ENCODE measurements at regions not wholly inside any gene's neighbourhood (a gene's known extent, or its start where the extent isn't known, plus 50 kb on each side); places are given as distances from the start of the nearest gene placed in this dataset.
"Not testable (repeated sequence)": the region's sequence is repeated elsewhere in the genome, so short reads cannot be mapped to it uniquely, and the experiment has no call there.

GRCh38 chr5:98179791-98180755 lies 593.4 kb upstream of the RGMB start:
- H3K36me3 ChIP-seq = no peaks in the 10 kb centered on the region
- no peak overlapping the region for H3K4me3 ChIP-seq
- ATAC-seq (no peak), DNase-seq (no peak)
- in situ Hi-C loops (cut with MboI; ENCODE audit: low sequenced_read_pairs in 4 of 4) = no loop called here
- H3K27ac ChIP-seq = no peak overlapping the region
- H3K27me3 ChIP-seq = no peaks in the 10 kb centered on the region
- no peaks in the 10 kb centered on the region for H3K4me1 ChIP-seq
- intact Hi-C loops (cut with DNase I; ENCODE audit: low total_unique reads) = no loop called here
- TF ChIP-seq POLR2A (IDR thresholded peaks at IDR 0.05) = no peak
- TF ChIP-seq, protein P1, sequence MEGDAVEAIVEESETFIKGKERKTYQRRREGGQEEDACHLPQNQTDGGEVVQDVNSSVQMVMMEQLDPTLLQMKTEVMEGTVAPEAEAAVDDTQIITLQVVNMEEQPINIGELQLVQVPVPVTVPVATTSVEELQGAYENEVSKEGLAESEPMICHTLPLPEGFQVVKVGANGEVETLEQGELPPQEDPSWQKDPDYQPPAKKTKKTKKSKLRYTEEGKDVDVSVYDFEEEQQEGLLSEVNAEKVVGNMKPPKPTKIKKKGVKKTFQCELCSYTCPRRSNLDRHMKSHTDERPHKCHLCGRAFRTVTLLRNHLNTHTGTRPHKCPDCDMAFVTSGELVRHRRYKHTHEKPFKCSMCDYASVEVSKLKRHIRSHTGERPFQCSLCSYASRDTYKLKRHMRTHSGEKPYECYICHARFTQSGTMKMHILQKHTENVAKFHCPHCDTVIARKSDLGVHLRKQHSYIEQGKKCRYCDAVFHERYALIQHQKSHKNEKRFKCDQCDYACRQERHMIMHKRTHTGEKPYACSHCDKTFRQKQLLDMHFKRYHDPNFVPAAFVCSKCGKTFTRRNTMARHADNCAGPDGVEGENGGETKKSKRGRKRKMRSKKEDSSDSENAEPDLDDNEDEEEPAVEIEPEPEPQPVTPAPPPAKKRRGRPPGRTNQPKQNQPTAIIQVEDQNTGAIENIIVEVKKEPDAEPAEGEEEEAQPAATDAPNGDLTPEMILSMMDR (IDR thresholded peaks at IDR 0.05 in 4 of 5, conservative IDR thresholded peaks at IDR 0.05 in 1 of 5) = no peak
- H3K9me3 ChIP-seq = no peaks in the 10 kb centered on the region

DNA sequence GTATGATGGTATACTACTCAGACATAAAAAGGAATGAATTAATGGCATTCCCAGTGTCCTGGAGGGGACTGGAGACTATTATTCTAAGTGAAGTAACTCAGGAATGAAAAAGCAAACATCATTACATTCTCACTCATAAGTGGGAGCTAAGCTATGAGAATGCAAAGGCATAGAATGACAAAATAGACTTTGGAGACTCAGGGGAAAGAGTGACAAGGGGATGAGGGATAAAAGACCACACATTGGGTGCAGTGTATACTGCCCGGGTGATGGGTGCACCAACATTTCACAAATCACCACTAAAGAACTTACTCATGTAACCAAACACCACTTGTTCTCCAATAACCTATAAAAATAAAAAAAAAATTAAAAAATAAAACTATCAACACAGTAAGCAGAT lies 587.3 kb upstream of the RGMB start:
- intact Hi-C loops (cut with DNase I; ENCODE audit: low total_unique reads) (no loop called here), in situ Hi-C loops (cut with MboI; ENCODE audit: low sequenced_read_pairs in 4 of 4) (no loop called here)
- H3K27ac ChIP-seq = no peak overlapping the region
- H3K36me3 ChIP-seq = no peaks in the 10 kb centered on the region
- no peak overlapping the region for H3K4me3 ChIP-seq
- ATAC-seq = no peak
- TF ChIP-seq, protein P1 (IDR thresholded peaks at IDR 0.05 in 4 of 5, conservative IDR thresholded peaks at IDR 0.05 in 1 of 5) = no peak
- no peak for TF ChIP-seq POLR2A (IDR thresholded peaks at IDR 0.05)
- no peaks in the 10 kb centered on the region for H3K9me3 ChIP-seq
- no peaks in the 10 kb centered on the region for H3K27me3 ChIP-seq
- DNase-seq = no peak
- H3K4me1 ChIP-seq = no peaks in the 10 kb centered on the region

DNA sequence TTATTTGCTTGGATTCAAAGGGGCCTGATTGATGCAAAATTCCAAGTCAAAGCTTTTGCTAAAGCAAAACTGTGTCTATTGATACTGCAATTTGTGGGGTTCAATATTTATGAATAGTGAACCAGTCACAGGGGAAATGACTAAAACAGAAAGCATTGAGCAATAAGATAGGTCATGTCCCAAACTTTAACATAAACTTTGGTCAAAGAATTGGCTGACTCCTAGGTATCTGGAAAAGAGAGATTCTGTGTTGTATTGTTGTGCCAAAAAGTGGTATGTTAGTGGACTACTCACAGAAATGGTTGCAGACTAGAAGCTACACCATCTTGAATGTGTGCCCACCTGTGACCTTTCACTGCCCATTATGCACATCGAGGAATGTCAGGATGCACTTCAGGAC lies 585.5 kb upstream of the RGMB start:
- H3K9me3 ChIP-seq = no peaks in the 10 kb centered on the region
- no peak overlapping the region for H3K4me3 ChIP-seq
- no peaks in the 10 kb centered on the region for H3K4me1 ChIP-seq
- TF ChIP-seq, protein P1 (IDR thresholded peaks at IDR 0.05 in 4 of 5, conservative IDR thresholded peaks at IDR 0.05 in 1 of 5) = no peak
- no peak for TF ChIP-seq POLR2A (IDR thresholded peaks at IDR 0.05)
- in situ Hi-C loops (cut with MboI; ENCODE audit: low sequenced_read_pairs in 4 of 4) (no loop called here), intact Hi-C loops (cut with DNase I; ENCODE audit: low total_unique reads) (no loop called here)
- no peaks in the 10 kb centered on the region for H3K36me3 ChIP-seq
- ATAC-seq (no peak), DNase-seq (no peak)
- H3K27ac ChIP-seq = no peak overlapping the region
- H3K27me3 ChIP-seq = no peaks in the 10 kb centered on the region

GRCh38 chr5:98190344-98190743 lies 583.1 kb upstream of the RGMB start:
- in situ Hi-C loops (cut with MboI; ENCODE audit: low sequenced_read_pairs in 4 of 4); intact Hi-C loops (cut with DNase I; ENCODE audit: low total_unique reads); H3K27ac ChIP-seq; H3K4me1 ChIP-seq; DNase-seq; H3K4me3 ChIP-seq; H3K27me3 ChIP-seq; ATAC-seq; H3K9me3 ChIP-seq; H3K36me3 ChIP-seq: not testable (repeated sequence)

- no peaks in the 10 kb centered on the region for H3K9me3 ChIP-seq
- H3K4me1 ChIP-seq = no peaks in the 10 kb centered on the region
- in situ Hi-C loops (cut with MboI; ENCODE audit: low sequenced_read_pairs in 4 of 4) = no loop called here
- ATAC-seq = no peak
- H3K27me3 ChIP-seq = no peaks in the 10 kb centered on the region
- H3K36me3 ChIP-seq = no peaks in the 10 kb centered on the region
- no peak overlapping the region for H3K27ac ChIP-seq
- no peak overlapping the region for H3K4me3 ChIP-seq
- TF ChIP-seq, protein P1 (IDR thresholded peaks at IDR 0.05 in 4 of 5, conservative IDR thresholded peaks at IDR 0.05 in 1 of 5) = no peak
- TF ChIP-seq POLR2A (IDR thresholded peaks at IDR 0.05) = no peak
- intact Hi-C loops (cut with DNase I; ENCODE audit: low total_unique reads) = no loop called here
- no peak for DNase-seq
Observed at GRCh38 chr5:98193921-98194760, 579.3 kb upstream of the RGMB start.

Measured in gastrocnemius medialis (tissue), 4 donors.